ENCODE measurements at regions not wholly inside any gene's neighbourhood (a gene's known extent, or its start where the extent isn't known, plus 50 kb on each side); places are given as distances from the start of the nearest gene placed in this dataset.

- TF ChIP-seq NFRKB (IDR thresholded peaks at IDR 0.05) (no peak), LEF1 (IDR thresholded peaks at IDR 0.05; ENCODE audit: borderline replicate concordance) (no peak), ELF4 (IDR thresholded peaks at IDR 0.05) (no peak), FOXA1 (IDR thresholded peaks at IDR 0.05) (no peak), L3MBTL2 (conservative IDR thresholded peaks at IDR 0.05) (no peak), TARDBP (IDR thresholded peaks at IDR 0.05) (no peak), FOXK2 (IDR thresholded peaks at IDR 0.05) (no peak), ARNT (IDR thresholded peaks at IDR 0.05) (no peak), HDGF (IDR thresholded peaks at IDR 0.05; ENCODE audit: borderline replicate concordance) (no peak), SP1 (IDR thresholded peaks at IDR 0.05) (no peak), FOXM1 (IDR thresholded peaks at IDR 0.05; ENCODE audit: borderline replicate concordance) (no peak), SUZ12 (IDR thresholded peaks at IDR 0.05) (no peak), BHLHE40 (IDR thresholded peaks at IDR 0.05; ENCODE audit: borderline replicate concordance) (no peak), CTBP1 (IDR thresholded peaks at IDR 0.05; ENCODE audit: borderline replicate concordance) (no peak), ZNF384 (IDR thresholded peaks at IDR 0.05) (no peak), PKNOX1 (IDR thresholded peaks at IDR 0.05) (no peak)
- ChIA-PET POLR2A (no interaction called here), CTCF (no interaction called here)
- no peak for DNase-seq (ENCODE audit: extremely low spot score)
Observed at GRCh38 chr14:28652782-28653181, 113.8 kb upstream of the FOXG1 start.

GRCh38 chr14:28653521-28653920, 113.1 kb upstream of the FOXG1 start:
- no peak for DNase-seq (ENCODE audit: extremely low spot score)
- CTCF ChIA-PET, result no interaction called here
- TF ChIP-seq BHLHE40 (IDR thresholded peaks at IDR 0.05; ENCODE audit: borderline replicate concordance) (no peak), LEF1 (IDR thresholded peaks at IDR 0.05; ENCODE audit: borderline replicate concordance) (no peak)
- POLR2A ChIA-PET, result no interaction called here

GRCh38 chr14:28656704-28657255, 109.8 kb upstream of the FOXG1 start:
- TF ChIP-seq SP1 (IDR thresholded peaks at IDR 0.05), result no peak
- TF ChIP-seq FOXM1 (IDR thresholded peaks at IDR 0.05; ENCODE audit: borderline replicate concordance), result no peak
- no peak for TF ChIP-seq TARDBP (IDR thresholded peaks at IDR 0.05)
- TF ChIP-seq ELF4 (IDR thresholded peaks at IDR 0.05), result no peak
- no peak for TF ChIP-seq PKNOX1 (IDR thresholded peaks at IDR 0.05)
- no peak for TF ChIP-seq LEF1 (IDR thresholded peaks at IDR 0.05; ENCODE audit: borderline replicate concordance)
- TF ChIP-seq CTBP1 (IDR thresholded peaks at IDR 0.05; ENCODE audit: borderline replicate concordance), result no peak
- TF ChIP-seq ARNT (IDR thresholded peaks at IDR 0.05), result no peak
- TF ChIP-seq FOXK2 (IDR thresholded peaks at IDR 0.05), result no peak
- no peak for TF ChIP-seq SUZ12 (IDR thresholded peaks at IDR 0.05)
- no peak for TF ChIP-seq NFRKB (IDR thresholded peaks at IDR 0.05)
- no peak for TF ChIP-seq HDGF (IDR thresholded peaks at IDR 0.05; ENCODE audit: borderline replicate concordance)
- TF ChIP-seq L3MBTL2 (conservative IDR thresholded peaks at IDR 0.05), result no peak
- TF ChIP-seq ZNF384 (IDR thresholded peaks at IDR 0.05), result no peak
- no peak for TF ChIP-seq BHLHE40 (IDR thresholded peaks at IDR 0.05; ENCODE audit: borderline replicate concordance)
- TF ChIP-seq FOXA1 (IDR thresholded peaks at IDR 0.05), result no peak
- POLR2A ChIA-PET, result no interaction called here
- DNase-seq (ENCODE audit: extremely low spot score), result no peak
- CTCF ChIA-PET, result no interaction called here

- DNase-seq (ENCODE audit: extremely low spot score), result no peak
- CTCF ChIA-PET, result no interaction called here
- TF ChIP-seq BHLHE40 (IDR thresholded peaks at IDR 0.05; ENCODE audit: borderline replicate concordance) (no peak), SUZ12 (IDR thresholded peaks at IDR 0.05) (no peak)
- POLR2A ChIA-PET, result interaction anchor here (0.6 kb wide), 1 partner anchor 1024 kb away, joined by 3 read pairs; no protein-coding TSS in a partner anchor
Observed at GRCh38 chr14:28661171-28661772, 105.3 kb upstream of the FOXG1 start.

- POLR2A ChIA-PET, result no interaction called here
- TF ChIP-seq FOXM1 (IDR thresholded peaks at IDR 0.05; ENCODE audit: borderline replicate concordance) (no peak), NFRKB (IDR thresholded peaks at IDR 0.05) (no peak), BHLHE40 (IDR thresholded peaks at IDR 0.05; ENCODE audit: borderline replicate concordance) (no peak), LEF1 (IDR thresholded peaks at IDR 0.05; ENCODE audit: borderline replicate concordance) (no peak), PKNOX1 (IDR thresholded peaks at IDR 0.05) (no peak), SP1 (IDR thresholded peaks at IDR 0.05) (no peak)
- no peak for DNase-seq (ENCODE audit: extremely low spot score)
- CTCF ChIA-PET, result no interaction called here
Observed at GRCh38 chr14:28666961-28667360, 99.6 kb upstream of the FOXG1 start.

GRCh38 chr14:28671425-28671824, 95.2 kb upstream of the FOXG1 start:
- POLR2A ChIA-PET, result no interaction called here
- no peak for TF ChIP-seq NFRKB (IDR thresholded peaks at IDR 0.05)
- TF ChIP-seq FOXK2 (IDR thresholded peaks at IDR 0.05), result no peak
- no peak for TF ChIP-seq FOXM1 (IDR thresholded peaks at IDR 0.05; ENCODE audit: borderline replicate concordance)
- TF ChIP-seq ELF4 (IDR thresholded peaks at IDR 0.05), result no peak
- TF ChIP-seq FOXA1 (IDR thresholded peaks at IDR 0.05), result no peak
- TF ChIP-seq BHLHE40 (IDR thresholded peaks at IDR 0.05; ENCODE audit: borderline replicate concordance), result no peak
- TF ChIP-seq LEF1 (IDR thresholded peaks at IDR 0.05; ENCODE audit: borderline replicate concordance), result no peak
- no peak for DNase-seq (ENCODE audit: extremely low spot score)
- CTCF ChIA-PET, result no interaction called here

- no peak for DNase-seq (ENCODE audit: extremely low spot score)
- TF ChIP-seq ZNF384 (IDR thresholded peaks at IDR 0.05) (no peak), ELF4 (IDR thresholded peaks at IDR 0.05) (no peak), FOXK2 (IDR thresholded peaks at IDR 0.05) (no peak), CTBP1 (IDR thresholded peaks at IDR 0.05; ENCODE audit: borderline replicate concordance) (no peak), FOXA1 (IDR thresholded peaks at IDR 0.05) (no peak), HDGF (IDR thresholded peaks at IDR 0.05; ENCODE audit: borderline replicate concordance) (no peak), L3MBTL2 (conservative IDR thresholded peaks at IDR 0.05) (no peak), TARDBP (IDR thresholded peaks at IDR 0.05) (no peak), SUZ12 (IDR thresholded peaks at IDR 0.05) (no peak), SP1 (IDR thresholded peaks at IDR 0.05) (no peak), BHLHE40 (IDR thresholded peaks at IDR 0.05; ENCODE audit: borderline replicate concordance) (no peak), PKNOX1 (IDR thresholded peaks at IDR 0.05) (no peak), ARNT (IDR thresholded peaks at IDR 0.05) (no peak), LEF1 (IDR thresholded peaks at IDR 0.05; ENCODE audit: borderline replicate concordance) (no peak), FOXM1 (IDR thresholded peaks at IDR 0.05; ENCODE audit: borderline replicate concordance) (no peak), NFRKB (IDR thresholded peaks at IDR 0.05) (no peak)
- ChIA-PET CTCF (no interaction called here), POLR2A (no interaction called here)
Observed at GRCh38 chr14:28673056-28673455, 93.5 kb upstream of the FOXG1 start.

Measured in HEK293T (cell line).